HepG2 (cell line): ENCODE measurements at regions not wholly inside any gene's neighbourhood (a gene's known extent, or its start where the extent isn't known, plus 50 kb on each side); places are given as distances from the start of the nearest gene placed in this dataset.

Source experiments
- HDAC2 ChIP-seq: sonication (generic); formaldehyde crosslinking; IDR thresholded peaks from 2 replicates; pipeline ENCODE4 v1.4.0; 2020; ENCODE audit warnings: missing genetic modification reagents
- HNRNPL ChIP-seq: fragments of 200-400 bp; formaldehyde crosslinking; IDR thresholded peaks from 2 replicates; pipeline ENCODE4 v1.6.1; 2017; ENCODE audit warnings: mild to moderate bottlenecking, low read depth, low read length
- KDM5A ChIP-seq: fragments of 200-600 bp; sonication (generic); IDR thresholded peaks from 2 replicates; pipeline ENCODE4 v1.7.0; 2018; ENCODE audit warnings: antibody characterized with exemption, mild to moderate bottlenecking, low read length, borderline replicate concordance
- KLF6 ChIP-seq: IDR thresholded peaks from 2 replicates; pipeline ENCODE4 v1.8.0; 2016; ENCODE audit warnings: missing biosample characterization, missing genetic modification reagents
- KMT2A ChIP-seq: sonication (generic); formaldehyde crosslinking; IDR thresholded peaks from 2 replicates; pipeline ENCODE4 v1.4.0; 2020; ENCODE audit warnings: missing genetic modification reagents
- MTA1 ChIP-seq: sonication (generic); formaldehyde crosslinking; IDR thresholded peaks from 2 replicates; pipeline ENCODE4 v1.4.0; 2020; ENCODE audit warnings: missing genetic modification reagents, mild to moderate bottlenecking, borderline replicate concordance
- NFRKB ChIP-seq: fragments of 450-650 bp; IDR thresholded peaks from 2 replicates; pipeline ENCODE4 v1.6.1; 2017
- REXO4 ChIP-seq: sonication (generic); formaldehyde crosslinking; IDR thresholded peaks from 2 replicates; pipeline ENCODE4 v1.8.0; 2022; ENCODE audit warnings: missing genetic modification reagents, mild to moderate bottlenecking, borderline replicate concordance
- U2AF2 ChIP-seq: fragments of 200-400 bp; formaldehyde crosslinking; IDR thresholded peaks from 2 replicates; pipeline ENCODE4 v1.6.1; 2017; ENCODE audit warnings: low read depth, mild to moderate bottlenecking, low read length
- XRCC5 ChIP-seq: fragments of 200-400 bp; formaldehyde crosslinking; optimal IDR thresholded peaks from 2 replicates; pipeline ENCODE3; 2017; ENCODE audit warnings: mild to moderate bottlenecking, low read length
- ZNF138 ChIP-seq: sonication (generic); formaldehyde crosslinking; IDR thresholded peaks from 2 replicates; pipeline ENCODE4 v1.5.0; 2020; ENCODE audit warnings: mild to moderate bottlenecking, low read depth, missing genetic modification reagents
- ZNF382 ChIP-seq: sonication (generic); formaldehyde crosslinking; IDR thresholded peaks from 2 replicates; pipeline ENCODE4 v1.5.0; 2020; ENCODE audit warnings: missing genetic modification reagents, mild to moderate bottlenecking, borderline replicate concordance
- ZNF839 ChIP-seq: sonication (generic); formaldehyde crosslinking; IDR thresholded peaks from 2 replicates; pipeline ENCODE4 v1.4.0; 2020; ENCODE audit warnings: missing genetic modification reagents, mild to moderate bottlenecking, borderline replicate concordance
- ZSCAN25 ChIP-seq: sonication (generic); formaldehyde crosslinking; IDR thresholded peaks from 2 replicates; pipeline ENCODE4 v1.8.0; 2022; ENCODE audit warnings: mild to moderate bottlenecking, missing genetic modification reagents
- TF ChIP-seq, protein P1 (sequence below): IDR thresholded peaks from 2 replicates; pipeline ENCODE4 v1.6.1; 2016; ENCODE audit warnings: mild to moderate bottlenecking
- TF ChIP-seq, protein P2 (sequence below): sonication (generic); formaldehyde crosslinking; IDR thresholded peaks from 2 replicates; pipeline ENCODE4 v1.4.0; 2020; ENCODE audit warnings: missing genetic modification reagents
- TF ChIP-seq, protein P3 (sequence below): sonication (generic); formaldehyde crosslinking; IDR thresholded peaks from 2 replicates; pipeline ENCODE4 v1.8.0; 2022; ENCODE audit warnings: missing genetic modification reagents, mild to moderate bottlenecking, inconsistent platforms, borderline replicate concordance
- TF ChIP-seq, protein P4 (sequence below): sonication (generic); formaldehyde crosslinking; IDR thresholded peaks from 2 replicates; pipeline ENCODE4 v1.4.0; 2020; ENCODE audit warnings: mild to moderate bottlenecking, missing genetic modification reagents, borderline replicate concordance
- TF ChIP-seq, protein P5 (sequence below): sonication (generic); formaldehyde crosslinking; IDR thresholded peaks from 2 replicates; pipeline ENCODE4 v1.4.0; 2020; ENCODE audit warnings: missing genetic modification reagents, mild to moderate bottlenecking, borderline replicate concordance

DNA sequence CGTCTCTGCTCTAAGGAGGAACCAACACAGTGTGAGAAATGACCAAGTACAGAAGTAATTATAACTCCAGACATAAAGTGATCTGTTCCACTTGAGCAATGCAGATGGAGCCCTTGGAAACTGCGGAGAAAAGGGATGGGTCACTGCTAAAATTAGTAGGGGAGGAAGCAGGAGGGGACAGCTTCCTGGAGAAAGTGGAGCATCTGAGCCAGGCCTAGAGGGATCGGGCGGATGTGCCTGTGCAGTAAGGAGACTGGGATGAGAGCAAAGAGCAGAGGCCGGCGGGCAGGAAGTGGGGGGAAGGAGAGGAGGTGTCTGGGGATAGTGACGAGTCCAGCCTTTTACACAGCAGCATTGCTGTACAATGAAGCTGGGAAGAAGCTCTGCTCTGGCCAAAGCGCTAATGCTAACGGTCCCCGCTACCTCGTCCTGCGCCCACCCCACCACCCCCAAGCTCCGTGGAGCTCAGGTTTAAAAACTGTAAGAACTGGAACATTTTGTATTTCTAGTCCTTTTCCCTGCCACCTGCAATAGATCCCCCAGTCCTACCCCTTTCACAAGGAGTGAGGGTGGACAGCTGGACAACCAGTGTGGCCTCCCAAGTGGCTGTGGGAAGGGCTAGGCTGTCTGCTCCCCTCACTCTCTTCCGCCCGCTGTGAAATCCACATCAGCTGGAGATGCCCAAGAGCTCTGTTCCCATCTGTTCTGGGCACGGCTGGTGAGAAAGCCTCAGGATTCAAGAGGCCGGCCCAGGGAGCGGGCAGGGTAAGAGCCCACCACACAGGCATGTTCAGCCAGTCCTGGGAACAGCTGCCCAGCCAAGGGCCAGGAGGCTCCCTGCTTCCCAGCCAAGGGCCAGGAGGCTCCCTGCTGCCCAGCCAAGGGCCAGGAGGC is 53.0 kb upstream of the HES1 start (continued):
- TF ChIP-seq ZNF138 (no peak), KLF6 (CRISPR knock-in tag) (no peak), ZSCAN25 (CRISPR knock-in tag) (no peak), ZNF382 (CRISPR knock-in tag) (no peak), ZNF839 (CRISPR knock-in tag) (no peak), NFRKB (no peak), MTA1 (CRISPR knock-in tag) (no peak), XRCC5 (no peak), KMT2A (CRISPR knock-in tag) (no peak), HNRNPL (no peak), KDM5A (no peak), HDAC2 (peak; percentile 72), U2AF2 (no peak), REXO4 (no peak)
- TF ChIP-seq, protein P1, sequence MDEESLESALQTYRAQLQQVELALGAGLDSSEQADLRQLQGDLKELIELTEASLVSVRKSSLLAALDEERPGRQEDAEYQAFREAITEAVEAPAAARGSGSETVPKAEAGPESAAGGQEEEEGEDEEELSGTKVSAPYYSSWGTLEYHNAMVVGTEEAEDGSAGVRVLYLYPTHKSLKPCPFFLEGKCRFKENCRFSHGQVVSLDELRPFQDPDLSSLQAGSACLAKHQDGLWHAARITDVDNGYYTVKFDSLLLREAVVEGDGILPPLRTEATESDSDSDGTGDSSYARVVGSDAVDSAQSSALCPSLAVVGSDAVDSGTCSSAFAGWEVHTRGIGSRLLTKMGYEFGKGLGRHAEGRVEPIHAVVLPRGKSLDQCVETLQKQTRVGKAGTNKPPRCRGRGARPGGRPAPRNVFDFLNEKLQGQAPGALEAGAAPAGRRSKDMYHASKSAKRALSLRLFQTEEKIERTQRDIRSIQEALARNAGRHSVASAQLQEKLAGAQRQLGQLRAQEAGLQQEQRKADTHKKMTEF (CRISPR knock-in tag) = no peak
- TF ChIP-seq, protein P2, sequence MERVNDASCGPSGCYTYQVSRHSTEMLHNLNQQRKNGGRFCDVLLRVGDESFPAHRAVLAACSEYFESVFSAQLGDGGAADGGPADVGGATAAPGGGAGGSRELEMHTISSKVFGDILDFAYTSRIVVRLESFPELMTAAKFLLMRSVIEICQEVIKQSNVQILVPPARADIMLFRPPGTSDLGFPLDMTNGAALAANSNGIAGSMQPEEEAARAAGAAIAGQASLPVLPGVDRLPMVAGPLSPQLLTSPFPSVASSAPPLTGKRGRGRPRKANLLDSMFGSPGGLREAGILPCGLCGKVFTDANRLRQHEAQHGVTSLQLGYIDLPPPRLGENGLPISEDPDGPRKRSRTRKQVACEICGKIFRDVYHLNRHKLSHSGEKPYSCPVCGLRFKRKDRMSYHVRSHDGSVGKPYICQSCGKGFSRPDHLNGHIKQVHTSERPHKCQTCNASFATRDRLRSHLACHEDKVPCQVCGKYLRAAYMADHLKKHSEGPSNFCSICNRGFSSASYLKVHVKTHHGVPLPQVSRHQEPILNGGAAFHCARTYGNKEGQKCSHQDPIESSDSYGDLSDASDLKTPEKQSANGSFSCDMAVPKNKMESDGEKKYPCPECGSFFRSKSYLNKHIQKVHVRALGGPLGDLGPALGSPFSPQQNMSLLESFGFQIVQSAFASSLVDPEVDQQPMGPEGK (CRISPR knock-in tag) = peak; percentile 47; the same call in 1 of the 2 replicates
- TF ChIP-seq, protein P3, sequence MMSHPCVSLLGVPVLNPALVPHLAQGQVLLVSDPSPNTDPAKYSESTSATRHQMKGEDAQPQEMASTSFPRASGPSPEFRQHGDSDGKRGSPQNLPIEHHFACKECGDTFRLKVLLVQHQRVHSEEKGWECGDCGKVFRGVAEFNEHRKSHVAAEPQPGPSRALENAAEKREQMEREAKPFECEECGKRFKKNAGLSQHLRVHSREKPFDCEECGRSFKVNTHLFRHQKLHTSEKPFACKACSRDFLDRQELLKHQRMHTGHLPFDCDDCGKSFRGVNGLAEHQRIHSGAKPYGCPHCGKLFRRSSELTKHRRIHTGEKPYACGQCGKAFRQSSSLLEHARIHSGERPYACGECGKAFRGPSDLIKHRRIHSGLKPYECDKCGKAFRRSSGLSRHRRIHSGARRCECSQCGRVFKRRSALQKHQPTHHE (CRISPR knock-in tag) = no peak
- TF ChIP-seq, protein P4, sequence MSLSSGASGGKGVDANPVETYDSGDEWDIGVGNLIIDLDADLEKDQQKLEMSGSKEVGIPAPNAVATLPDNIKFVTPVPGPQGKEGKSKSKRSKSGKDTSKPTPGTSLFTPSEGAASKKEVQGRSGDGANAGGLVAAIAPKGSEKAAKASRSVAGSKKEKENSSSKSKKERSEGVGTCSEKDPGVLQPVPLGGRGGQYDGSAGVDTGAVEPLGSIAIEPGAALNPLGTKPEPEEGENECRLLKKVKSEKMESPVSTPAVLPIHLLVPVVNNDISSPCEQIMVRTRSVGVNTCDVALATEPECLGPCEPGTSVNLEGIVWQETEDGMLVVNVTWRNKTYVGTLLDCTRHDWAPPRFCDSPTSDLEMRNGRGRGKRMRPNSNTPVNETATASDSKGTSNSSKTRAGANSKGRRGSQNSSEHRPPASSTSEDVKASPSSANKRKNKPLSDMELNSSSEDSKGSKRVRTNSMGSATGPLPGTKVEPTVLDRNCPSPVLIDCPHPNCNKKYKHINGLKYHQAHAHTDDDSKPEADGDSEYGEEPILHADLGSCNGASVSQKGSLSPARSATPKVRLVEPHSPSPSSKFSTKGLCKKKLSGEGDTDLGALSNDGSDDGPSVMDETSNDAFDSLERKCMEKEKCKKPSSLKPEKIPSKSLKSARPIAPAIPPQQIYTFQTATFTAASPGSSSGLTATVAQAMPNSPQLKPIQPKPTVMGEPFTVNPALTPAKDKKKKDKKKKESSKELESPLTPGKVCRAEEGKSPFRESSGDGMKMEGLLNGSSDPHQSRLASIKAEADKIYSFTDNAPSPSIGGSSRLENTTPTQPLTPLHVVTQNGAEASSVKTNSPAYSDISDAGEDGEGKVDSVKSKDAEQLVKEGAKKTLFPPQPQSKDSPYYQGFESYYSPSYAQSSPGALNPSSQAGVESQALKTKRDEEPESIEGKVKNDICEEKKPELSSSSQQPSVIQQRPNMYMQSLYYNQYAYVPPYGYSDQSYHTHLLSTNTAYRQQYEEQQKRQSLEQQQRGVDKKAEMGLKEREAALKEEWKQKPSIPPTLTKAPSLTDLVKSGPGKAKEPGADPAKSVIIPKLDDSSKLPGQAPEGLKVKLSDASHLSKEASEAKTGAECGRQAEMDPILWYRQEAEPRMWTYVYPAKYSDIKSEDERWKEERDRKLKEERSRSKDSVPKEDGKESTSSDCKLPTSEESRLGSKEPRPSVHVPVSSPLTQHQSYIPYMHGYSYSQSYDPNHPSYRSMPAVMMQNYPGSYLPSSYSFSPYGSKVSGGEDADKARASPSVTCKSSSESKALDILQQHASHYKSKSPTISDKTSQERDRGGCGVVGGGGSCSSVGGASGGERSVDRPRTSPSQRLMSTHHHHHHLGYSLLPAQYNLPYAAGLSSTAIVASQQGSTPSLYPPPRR (CRISPR knock-in tag) = no peak
- TF ChIP-seq, protein P5, sequence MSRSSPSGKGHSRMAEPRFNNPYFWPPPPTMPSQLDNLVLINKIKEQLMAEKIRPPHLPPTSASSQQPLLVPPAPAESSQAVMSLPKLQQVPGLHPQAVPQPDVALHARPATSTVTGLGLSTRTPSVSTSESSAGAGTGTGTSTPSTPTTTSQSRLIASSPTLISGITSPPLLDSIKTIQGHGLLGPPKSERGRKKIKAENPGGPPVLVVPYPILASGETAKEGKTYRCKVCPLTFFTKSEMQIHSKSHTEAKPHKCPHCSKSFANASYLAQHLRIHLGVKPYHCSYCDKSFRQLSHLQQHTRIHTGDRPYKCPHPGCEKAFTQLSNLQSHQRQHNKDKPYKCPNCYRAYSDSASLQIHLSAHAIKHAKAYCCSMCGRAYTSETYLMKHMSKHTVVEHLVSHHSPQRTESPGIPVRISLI (CRISPR knock-in tag) = no peak
